ENCODE measurements at regions not wholly inside any gene's neighbourhood (a gene's known extent, or its start where the extent isn't known, plus 50 kb on each side); places are given as distances from the start of the nearest gene placed in this dataset.
A peak's percentile ranks its signal among the peaks of the same experiment; 100 is the strongest.

- TF ChIP-seq EZH2phosphoT487 (IDR thresholded peaks at IDR 0.05; ENCODE audit: borderline replicate concordance, low read length) (no peak), CTCF (IDR thresholded peaks at IDR 0.05; ENCODE audit: low read depth, low read length, poor library complexity, severe bottlenecking) (no peak)
- Histone ChIP-seq H3K27ac (ENCODE audit: low read depth, low read length) (no peak overlapping the region), H3K36me3 (ENCODE audit: control insufficient read depth, low read length) (no peaks in the 10 kb centered on the region), H3K9me2 (replicated peaks; ENCODE audit: control insufficient read depth, low read length) (no peaks in the 10 kb centered on the region), H3K4me2 (ENCODE audit: low read length) (no peak overlapping the region), H3K27me3 (ENCODE audit: control insufficient read depth, low read length) (no peaks in the 10 kb centered on the region), H3K4me1 (ENCODE audit: control insufficient read depth, low read length) (peaks cover 10% of the 10 kb centered on the region), H4K20me1 (ENCODE audit: control insufficient read depth, insufficient read depth, low read depth, low read length) (no peaks in the 10 kb centered on the region), H3F3A (ENCODE audit: control insufficient read depth, insufficient read depth) (no peaks in the 10 kb centered on the region), H3K4me3 (ENCODE audit: low read length) (no peak overlapping the region), H3K79me2 (ENCODE audit: control insufficient read depth, low read length) (no peaks in the 10 kb centered on the region), H3K9me3 (ENCODE audit: control insufficient read depth, insufficient read depth, low read length) (no peaks in the 10 kb centered on the region)
Measured at GRCh38 chr16:9602189-9602588, 510.7 kb downstream of the HAPSTR1 start.

- Histone ChIP-seq H3K4me3 (ENCODE audit: low read length) (peak overlapping the region; percentile 4; the same call in 1 of the 2 replicates), H3K36me3 (ENCODE audit: control insufficient read depth, low read length) (no peaks in the 10 kb centered on the region), H3K27me3 (ENCODE audit: control insufficient read depth, low read length) (no peaks in the 10 kb centered on the region), H3K9me2 (replicated peaks; ENCODE audit: control insufficient read depth, low read length) (no peaks in the 10 kb centered on the region), H3K4me1 (ENCODE audit: control insufficient read depth, low read length) (peaks cover 10% of the 10 kb centered on the region), H4K20me1 (ENCODE audit: control insufficient read depth, insufficient read depth, low read depth, low read length) (no peaks in the 10 kb centered on the region), H3K9me3 (ENCODE audit: control insufficient read depth, insufficient read depth, low read length) (no peaks in the 10 kb centered on the region), H3K27ac (ENCODE audit: low read depth, low read length) (no peak overlapping the region), H3F3A (ENCODE audit: control insufficient read depth, insufficient read depth) (no peaks in the 10 kb centered on the region), H3K4me2 (ENCODE audit: low read length) (peak overlapping the region; percentile 25), H3K79me2 (ENCODE audit: control insufficient read depth, low read length) (no peaks in the 10 kb centered on the region)
- no peak for TF ChIP-seq CTCF (IDR thresholded peaks at IDR 0.05; ENCODE audit: low read depth, low read length, poor library complexity, severe bottlenecking)
- no peak for TF ChIP-seq EZH2phosphoT487 (IDR thresholded peaks at IDR 0.05; ENCODE audit: borderline replicate concordance, low read length)
Measured at GRCh38 chr16:9603316-9603715, 511.9 kb downstream of the HAPSTR1 start.

- Histone ChIP-seq H3K79me2 (ENCODE audit: control insufficient read depth, low read length) (no peaks in the 10 kb centered on the region), H3K4me1 (ENCODE audit: control insufficient read depth, low read length) (peaks cover 10% of the 10 kb centered on the region), H3K4me2 (ENCODE audit: low read length) (no peak overlapping the region), H4K20me1 (ENCODE audit: control insufficient read depth, insufficient read depth, low read depth, low read length) (no peaks in the 10 kb centered on the region), H3F3A (ENCODE audit: control insufficient read depth, insufficient read depth) (no peaks in the 10 kb centered on the region), H3K9me3 (ENCODE audit: control insufficient read depth, insufficient read depth, low read length) (no peaks in the 10 kb centered on the region), H3K27ac (ENCODE audit: low read depth, low read length) (no peak overlapping the region), H3K27me3 (ENCODE audit: control insufficient read depth, low read length) (no peaks in the 10 kb centered on the region), H3K9me2 (replicated peaks; ENCODE audit: control insufficient read depth, low read length) (no peaks in the 10 kb centered on the region), H3K4me3 (ENCODE audit: low read length) (no peak overlapping the region), H3K36me3 (ENCODE audit: control insufficient read depth, low read length) (no peaks in the 10 kb centered on the region)
- TF ChIP-seq CTCF (IDR thresholded peaks at IDR 0.05; ENCODE audit: low read depth, low read length, poor library complexity, severe bottlenecking) (no peak), EZH2phosphoT487 (IDR thresholded peaks at IDR 0.05; ENCODE audit: borderline replicate concordance, low read length) (no peak)
Measured at GRCh38 chr16:9607515-9608230, 516.2 kb downstream of the HAPSTR1 start.

Measured in DOHH2 (cell line).